NCI-H82 treated with DMSO at 0.1 percent for 48 hours (cell line): ENCODE measurements at regions not wholly inside any gene's neighbourhood (a gene's known extent, or its start where the extent isn't known, plus 50 kb on each side); places are given as distances from the start of the nearest gene placed in this dataset.
"Not testable (repeated sequence)": the region's sequence is repeated elsewhere in the genome, so short reads cannot be mapped to it uniquely, and the experiment has no call there.

Experiments
- DNase-seq: peaks from one replicate; lab custom pipeline; 2025; ENCODE audit not compliant: unreplicated experiment; lab: John Stamatoyannopoulos, UW

- no peak for DNase-seq
These were observed 736.5 kb downstream of the KCNJ2 start for GRCh38 chr17:70905796-70906195.

DNA sequence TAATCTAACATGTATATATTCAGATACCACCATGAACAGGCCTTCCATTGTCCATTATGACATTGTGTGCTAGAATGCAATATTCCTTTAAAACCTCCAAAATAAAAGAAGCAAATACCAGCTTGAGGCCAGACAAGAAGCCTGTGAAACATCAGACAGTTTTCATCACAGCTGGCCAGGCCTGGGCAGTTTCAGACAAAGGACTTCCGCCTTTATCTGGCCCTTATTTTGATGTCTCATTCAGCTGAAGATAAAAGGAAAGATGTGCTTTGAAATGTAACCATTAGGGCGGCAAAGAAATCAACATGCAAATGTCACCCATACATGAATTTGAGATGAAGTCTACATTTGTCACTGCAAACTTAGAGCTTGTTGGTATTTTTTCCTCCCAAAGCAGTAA, 737.5 kb downstream of the KCNJ2 start:
- DNase-seq, result no peak

- no peak for DNase-seq
These were observed 743.6 kb downstream of the KCNJ2 start for GRCh38 chr17:70912716-70913485.

GRCh38 chr17:70916469-70916868, 747.1 kb downstream of the KCNJ2 start:
- no peak for DNase-seq

DNA sequence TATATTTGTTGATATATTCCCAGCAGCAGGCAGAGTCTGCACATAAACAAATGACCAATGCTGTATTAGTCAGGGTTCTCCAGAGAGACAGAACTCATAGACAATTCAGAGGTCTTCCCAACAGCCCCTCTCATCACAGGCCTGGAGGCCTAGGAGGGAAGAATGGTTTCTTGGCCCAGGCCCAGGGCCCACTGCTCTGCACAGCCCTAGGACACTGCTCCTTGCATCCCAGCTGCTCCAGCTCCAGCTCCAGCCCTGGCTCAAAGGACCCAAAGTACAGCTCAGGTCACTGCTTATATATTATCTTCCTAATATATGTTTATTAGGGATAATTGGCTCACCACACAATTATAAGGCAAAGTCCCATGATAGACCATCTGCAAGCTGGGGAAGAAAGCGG, 749.9 kb downstream of the KCNJ2 start:
- no peak for DNase-seq

- no peak for DNase-seq
These were observed 751.1 kb downstream of the KCNJ2 start for GRCh38 chr17:70920416-70920815.

DNA sequence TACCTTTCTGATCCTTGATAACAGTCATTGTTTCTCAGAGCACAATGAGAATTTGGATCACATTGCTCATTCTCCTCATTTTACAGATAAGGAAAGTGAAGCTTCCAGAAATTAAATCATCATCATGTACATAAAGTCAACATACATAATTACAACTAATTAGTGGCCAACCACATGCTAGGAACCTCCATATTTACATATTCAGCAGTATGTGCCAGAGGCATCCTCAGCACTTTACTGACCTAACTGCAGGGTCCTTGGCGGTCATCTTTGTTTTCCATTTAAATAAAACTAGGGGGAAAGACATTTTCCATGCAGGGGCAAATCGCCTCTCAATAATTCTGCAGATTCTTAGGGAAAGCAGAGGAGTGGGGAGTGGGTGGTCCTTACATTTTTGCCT, 752.9 kb downstream of the KCNJ2 start:
- no peak for DNase-seq

GRCh38 chr17:70924776-70925175, 755.4 kb downstream of the KCNJ2 start:
- no peak for DNase-seq

- DNase-seq, result no peak
These were observed 759.9 kb downstream of the KCNJ2 start for GRCh38 chr17:70929226-70929625.

- DNase-seq, result no peak
These were observed 764.9 kb downstream of the KCNJ2 start for GRCh38 chr17:70934231-70934630.

DNA sequence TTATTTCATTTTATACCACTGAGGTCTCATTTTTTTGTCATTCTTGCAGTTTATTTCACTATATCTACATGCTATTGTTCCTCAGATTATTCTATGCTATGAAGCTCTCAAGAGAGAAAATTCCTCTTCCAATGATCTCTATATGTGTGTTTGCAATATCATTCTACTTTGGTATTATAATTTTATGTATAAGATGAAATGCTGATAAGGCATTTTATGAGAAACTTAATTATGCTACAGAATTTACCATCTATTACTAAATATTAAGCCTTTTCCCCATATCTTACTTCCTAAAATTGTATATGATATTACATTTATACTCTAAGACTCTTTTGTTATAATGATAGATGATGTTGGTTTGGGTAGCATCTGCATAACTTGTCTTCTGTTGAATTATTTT, 765.5 kb downstream of the KCNJ2 start:
- DNase-seq, result no peak

GRCh38 chr17:70936724-70937123, 767.4 kb downstream of the KCNJ2 start:
- DNase-seq, result no peak

DNA sequence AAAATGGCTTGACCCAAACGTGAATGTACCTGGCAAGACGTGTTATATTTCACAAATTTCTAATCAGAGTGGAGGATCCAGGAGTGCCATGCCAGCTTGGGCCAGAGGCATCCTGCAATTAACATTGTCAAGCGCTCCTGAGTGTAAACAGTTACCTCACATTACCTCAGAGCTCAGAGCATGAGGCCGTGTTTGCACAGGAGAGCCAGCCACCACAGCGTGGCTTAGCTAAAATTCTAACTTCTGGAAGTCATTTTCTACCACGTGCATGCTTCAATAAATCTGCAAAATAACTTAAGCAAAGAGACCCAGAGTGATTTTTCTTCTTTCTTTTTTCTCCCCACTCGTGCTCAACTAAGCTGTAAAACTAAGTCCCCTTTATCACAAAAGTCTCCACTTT, 769.0 kb downstream of the KCNJ2 start:
- DNase-seq, result no peak

- no peak for DNase-seq
These were observed 776.1 kb downstream of the KCNJ2 start for GRCh38 chr17:70945386-70945785.

- no peak for DNase-seq
These were observed 777.9 kb downstream of the KCNJ2 start for GRCh38 chr17:70947215-70947614.

- DNase-seq, result no peak
These were observed 778.6 kb downstream of the KCNJ2 start for GRCh38 chr17:70947636-70948565.

DNA sequence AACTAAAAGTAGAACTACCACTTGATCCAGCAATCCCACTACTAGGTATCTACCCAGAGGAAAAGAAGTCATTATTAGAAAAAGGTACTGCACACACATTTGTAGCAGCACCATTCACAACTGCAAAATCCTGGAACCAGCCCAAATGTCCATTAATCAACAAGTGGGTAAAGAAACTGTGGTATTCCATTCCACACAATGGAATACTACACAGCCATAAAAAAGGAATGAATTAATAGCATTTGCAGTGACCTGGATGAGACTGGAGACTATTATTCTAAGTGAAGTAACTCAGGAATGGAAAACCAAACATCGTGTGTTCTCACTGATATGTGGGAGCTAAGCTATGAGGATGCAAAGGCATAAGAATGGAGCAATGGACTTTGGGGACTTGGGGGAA, 783.8 kb downstream of the KCNJ2 start:
- DNase-seq, result not testable (repeated sequence)

DNA sequence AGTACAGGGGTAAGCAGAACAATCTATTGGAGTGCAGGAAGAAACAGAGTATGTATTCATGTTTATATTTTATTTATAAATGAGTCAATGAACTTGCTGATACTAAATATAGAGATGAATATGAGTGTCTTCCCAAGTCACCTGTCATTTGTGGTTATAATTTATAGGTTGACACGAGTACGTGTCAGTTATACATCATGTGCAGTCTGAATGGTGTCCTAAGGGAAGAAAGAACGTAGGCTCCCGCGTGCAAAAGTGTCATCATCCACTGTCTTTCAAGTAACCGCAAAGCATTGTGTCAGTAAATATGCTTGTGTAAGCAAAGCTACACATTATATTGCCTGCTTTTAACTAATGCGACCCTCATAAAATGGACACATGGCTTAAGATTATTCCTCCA, 786.1 kb downstream of the KCNJ2 start:
- no peak for DNase-seq

DNA sequence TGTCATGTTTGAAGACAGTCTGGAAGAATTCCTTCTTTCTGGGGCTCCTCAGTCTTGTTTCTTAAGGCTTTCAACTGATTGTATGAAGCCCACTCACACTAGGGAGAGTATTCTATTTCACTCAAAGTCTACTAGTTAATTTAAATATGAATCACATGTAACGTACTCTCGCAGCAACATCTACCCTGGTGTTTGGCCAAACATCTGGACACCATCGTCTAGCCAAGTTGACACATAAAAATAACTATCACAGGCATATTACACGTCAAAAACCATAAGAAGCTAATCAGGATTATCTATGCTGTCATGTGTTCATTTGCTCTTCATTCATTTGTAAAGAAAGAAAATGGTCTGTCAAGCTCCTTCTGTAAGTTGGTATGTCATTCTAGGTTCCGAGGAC, 787.4 kb downstream of the KCNJ2 start:
- DNase-seq, result no peak

GRCh38 chr17:70961341-70961740, 792.0 kb downstream of the KCNJ2 start:
- no peak for DNase-seq

GRCh38 chr17:70968302-70968701, 799.0 kb downstream of the KCNJ2 start:
- no peak for DNase-seq

GRCh38 chr17:70969521-70970034, 800.2 kb downstream of the KCNJ2 start:
- DNase-seq, result no peak
